ENCODE measurements at regions not wholly inside any gene's neighbourhood (a gene's known extent, or its start where the extent isn't known, plus 50 kb on each side); places are given as distances from the start of the nearest gene placed in this dataset.

GRCh38 chr21:23876925-23877558 is 1730.2 kb downstream of the MRPL39 start:
- Histone ChIP-seq H3K9me3 (ENCODE audit: control insufficient read depth, insufficient read depth, low read length) (no peaks in the 10 kb centered on the region), H3K27ac (ENCODE audit: low read length) (no peak overlapping the region), H3K36me3 (ENCODE audit: control insufficient read depth, insufficient read depth, low read length) (no peaks in the 10 kb centered on the region), H3K4me3 (ENCODE audit: low read length) (no peak overlapping the region), H3K27me3 (ENCODE audit: control insufficient read depth, insufficient read depth, low read length) (no peaks in the 10 kb centered on the region), H3K4me1 (ENCODE audit: control insufficient read depth, insufficient read depth, low read length) (no peaks in the 10 kb centered on the region)
- no peak for TF ChIP-seq CTCF (IDR thresholded peaks at IDR 0.05)
- Mint-ChIP-seq H3K4me1 (no peaks in the 10 kb centered on the region), H3K27ac (no peak overlapping the region), H3K36me3 (no peaks in the 10 kb centered on the region), H3K9me3 (peaks cover 0 to 2% of the 10 kb centered on the region in 2 donors), H3K27me3 (ENCODE audit: low read depth in 2 of 2) (no peaks in the 10 kb centered on the region), H3K4me3 (no peak overlapping the region)
- intact Hi-C loops (cut with micrococcal nuclease): no loop called here
- 90% methylated on average over 5 of the region's 5 CpGs for WGBS (ENCODE audit: insufficient coverage)
- ATAC-seq (no peak), DNase-seq (no peak)

- Histone ChIP-seq H3K9me3 (ENCODE audit: control insufficient read depth, insufficient read depth, low read length) (no peaks in the 10 kb centered on the region), H3K4me1 (ENCODE audit: control insufficient read depth, insufficient read depth, low read length) (no peaks in the 10 kb centered on the region), H3K27ac (ENCODE audit: low read length) (no peak overlapping the region), H3K27me3 (ENCODE audit: control insufficient read depth, insufficient read depth, low read length) (no peaks in the 10 kb centered on the region), H3K4me3 (ENCODE audit: low read length) (no peak overlapping the region), H3K36me3 (ENCODE audit: control insufficient read depth, insufficient read depth, low read length) (no peaks in the 10 kb centered on the region)
- DNase-seq (no peak), ATAC-seq (no peak)
- no peaks in the 10 kb centered on the region for H3K9me3 Mint-ChIP-seq
- no peak overlapping the region for H3K27ac Mint-ChIP-seq
- no peak overlapping the region for H3K4me3 Mint-ChIP-seq
- no peak for TF ChIP-seq CTCF (IDR thresholded peaks at IDR 0.05)
- H3K4me1 Mint-ChIP-seq: no peaks in the 10 kb centered on the region
- no peaks in the 10 kb centered on the region for H3K36me3 Mint-ChIP-seq
- intact Hi-C loops (cut with micrococcal nuclease): no loop called here
- WGBS (ENCODE audit: insufficient coverage): 77% methylated on average over 1 of the region's 3 CpGs
- no peaks in the 10 kb centered on the region for H3K27me3 Mint-ChIP-seq (ENCODE audit: low read depth in 2 of 2)
Measured at GRCh38 chr21:23874271-23874670, 1733.0 kb downstream of the MRPL39 start.

GRCh38 chr21:23861911-23862504 is 1745.3 kb downstream of the MRPL39 start:
- H3K27ac ChIP-seq (ENCODE audit: low read length): peak overlapping the region; percentile 43
- peaks cover 29 to 37% of the 10 kb centered on the region in 2 donors for H3K4me1 Mint-ChIP-seq

More at GRCh38 chr21:23861911-23862504, 1745.3 kb downstream of the MRPL39 start:
- intact Hi-C loops (cut with micrococcal nuclease): no loop called here
- Mint-ChIP-seq H3K36me3 (no peaks in the 10 kb centered on the region), H3K27me3 (ENCODE audit: low read depth in 2 of 2) (no peaks in the 10 kb centered on the region), H3K27ac (peak overlapping the region; percentile 37 to 58), H3K4me3 (peak overlapping the region; percentile 62), H3K9me3 (no peaks in the 10 kb centered on the region)
- DNase-seq: no peak
- peak in 1 of 3 donors; percentile 25 for ATAC-seq
- Histone ChIP-seq H3K9me3 (ENCODE audit: control insufficient read depth, insufficient read depth, low read length) (no peaks in the 10 kb centered on the region), H3K4me3 (ENCODE audit: low read length) (no peak overlapping the region), H3K4me1 (ENCODE audit: control insufficient read depth, insufficient read depth, low read length) (peaks cover 10% of the 10 kb centered on the region), H3K36me3 (ENCODE audit: control insufficient read depth, insufficient read depth, low read length) (no peaks in the 10 kb centered on the region), H3K27me3 (ENCODE audit: control insufficient read depth, insufficient read depth, low read length) (no peaks in the 10 kb centered on the region)
- no peak for TF ChIP-seq CTCF (IDR thresholded peaks at IDR 0.05)
- WGBS (ENCODE audit: insufficient coverage): 0% methylated on average over 5 of the region's 6 CpGs

Data from natural killer cell (primary cell).